K562 (cell line): ENCODE measurements at regions not wholly inside any gene's neighbourhood (a gene's known extent, or its start where the extent isn't known, plus 50 kb on each side); places are given as distances from the start of the nearest gene placed in this dataset.

Experiments used
- HEY1 ChIP-seq: fragments of 250-450 bp; sonication (Bioruptor Pico); IDR thresholded peaks from 2 replicates; pipeline ENCODE4 v1.5.0; 2020; ENCODE audit warnings: mild to moderate bottlenecking, moderate library complexity, borderline replicate concordance
- MCM5 ChIP-seq: fragments of 450-650 bp; IDR thresholded peaks from 2 replicates; pipeline ENCODE4 v1.6.1; 2016; ENCODE audit warnings: low read depth
- MECOM ChIP-seq: fragments of 250-450 bp; sonication (Bioruptor Pico); IDR thresholded peaks from 2 replicates; pipeline ENCODE4 v1.8.0; 2022; ENCODE audit warnings: inconsistent platforms
- MIER1 ChIP-seq: fragments of 450-650 bp; IDR thresholded peaks from 2 replicates; pipeline ENCODE4 v1.6.1; 2016; ENCODE audit warnings: antibody characterized with exemption, mild to moderate bottlenecking, low read depth
- MTA3 ChIP-seq: fragments of 450-650 bp; formaldehyde crosslinking; IDR thresholded peaks from 2 replicates; pipeline ENCODE4 v1.6.1; 2017; ENCODE audit warnings: mild to moderate bottlenecking, borderline replicate concordance
- NFXL1 ChIP-seq: fragments of 450-650 bp; formaldehyde crosslinking; IDR thresholded peaks from 2 replicates; pipeline ENCODE4 v1.4.0; 2021; ENCODE audit warnings: mild to moderate bottlenecking
- NR1H2 ChIP-seq: sonication (generic); formaldehyde crosslinking; IDR thresholded peaks from 2 replicates; pipeline ENCODE4 v1.4.0; 2020; ENCODE audit warnings: mild to moderate bottlenecking, missing genetic modification reagents
- NRF1 ChIP-seq, 2 experiments: fragments of 450-650 bp; IDR thresholded peaks in 1 of 2; conservative IDR thresholded peaks in 1 of 2; 2 replicates each; pipeline ENCODE4 v1.6.1; 2014; ENCODE audit warnings: mild to moderate bottlenecking in 2 of 2
- POLR3A ChIP-seq: IDR thresholded peaks from 2 replicates; pipeline ENCODE4 v1.6.1; 2011; ENCODE audit warnings: borderline replicate concordance, mild to moderate bottlenecking, moderate library complexity; ENCODE audit not compliant: insufficient read length, insufficient read depth; ENCODE audit errors: extremely low read depth
- RBM25 ChIP-seq: fragments of 200-400 bp; formaldehyde crosslinking; IDR thresholded peaks from 2 replicates; pipeline ENCODE4 v1.6.1; 2018; ENCODE audit warnings: low read length, low read depth, moderate library complexity; ENCODE audit not compliant: severe bottlenecking
- SIX5 ChIP-seq, 2 experiments: IDR thresholded peaks; 2 replicates each; pipeline ENCODE4 v1.6.1; 2011; ENCODE audit warnings: low read length in 2 of 2, borderline replicate concordance in 1 of 2, low read depth in 1 of 2, mild to moderate bottlenecking in 1 of 2, moderate library complexity in 1 of 2; ENCODE audit not compliant: insufficient read depth in 1 of 2
- SLC30A9 ChIP-seq: fragments of 250-450 bp; sonication (Bioruptor Pico); IDR thresholded peaks from 2 replicates; pipeline ENCODE4 v1.8.0; 2022; ENCODE audit warnings: mild to moderate bottlenecking, moderate library complexity
- SMARCA5 ChIP-seq: fragments of 450-650 bp; IDR thresholded peaks from 2 replicates; pipeline ENCODE4 v1.6.1; 2016
- SOX6 ChIP-seq: fragments of 450-650 bp; IDR thresholded peaks from 2 replicates; pipeline ENCODE4 v1.6.1; 2014; ENCODE audit warnings: mild to moderate bottlenecking
- TAL1 ChIP-seq: fragments of 450-650 bp; IDR thresholded peaks from 2 replicates; pipeline ENCODE4 v1.6.1; 2016; ENCODE audit warnings: mild to moderate bottlenecking
- TFAM ChIP-seq: fragments of 250-450 bp; sonication (Bioruptor Pico); conservative IDR thresholded peaks from 2 replicates; pipeline ENCODE4 v1.5.0; 2021; ENCODE audit warnings: mild to moderate bottlenecking, moderate library complexity
- TRIM28 ChIP-seq: fragments of 450-650 bp; IDR thresholded peaks from 2 replicates; pipeline ENCODE4 v1.6.1; 2017
- ZNF23 ChIP-seq: fragments of 250-450 bp; sonication (Bioruptor Pico); IDR thresholded peaks from 2 replicates; pipeline ENCODE4 v1.4.0; 2020; ENCODE audit warnings: mild to moderate bottlenecking
- ZNF583 ChIP-seq: fragments of 250-450 bp; sonication (Bioruptor Pico); IDR thresholded peaks from 2 replicates; pipeline ENCODE4 v1.4.0; 2020
- ZNF76 ChIP-seq: fragments of 250-450 bp; sonication (Bioruptor Pico); IDR thresholded peaks from 2 replicates; pipeline ENCODE4 v1.4.0; 2020; ENCODE audit warnings: mild to moderate bottlenecking, moderate library complexity, borderline replicate concordance
- TF ChIP-seq, protein P1 (sequence below): sonication (generic); formaldehyde crosslinking; IDR thresholded peaks from 2 replicates; pipeline ENCODE4 v1.8.1; 2023; ENCODE audit warnings: mild to moderate bottlenecking, missing genetic modification reagents, moderate library complexity
- TF ChIP-seq, protein P2 (sequence below): fragments of 450-650 bp; IDR thresholded peaks from 2 replicates; pipeline ENCODE4 v1.6.1; 2016
- TF ChIP-seq, protein P3 (sequence below): sonication (generic); formaldehyde crosslinking; IDR thresholded peaks from 2 replicates; pipeline ENCODE4 v1.8.1; 2023; ENCODE audit warnings: mild to moderate bottlenecking, missing genetic modification reagents

DNA sequence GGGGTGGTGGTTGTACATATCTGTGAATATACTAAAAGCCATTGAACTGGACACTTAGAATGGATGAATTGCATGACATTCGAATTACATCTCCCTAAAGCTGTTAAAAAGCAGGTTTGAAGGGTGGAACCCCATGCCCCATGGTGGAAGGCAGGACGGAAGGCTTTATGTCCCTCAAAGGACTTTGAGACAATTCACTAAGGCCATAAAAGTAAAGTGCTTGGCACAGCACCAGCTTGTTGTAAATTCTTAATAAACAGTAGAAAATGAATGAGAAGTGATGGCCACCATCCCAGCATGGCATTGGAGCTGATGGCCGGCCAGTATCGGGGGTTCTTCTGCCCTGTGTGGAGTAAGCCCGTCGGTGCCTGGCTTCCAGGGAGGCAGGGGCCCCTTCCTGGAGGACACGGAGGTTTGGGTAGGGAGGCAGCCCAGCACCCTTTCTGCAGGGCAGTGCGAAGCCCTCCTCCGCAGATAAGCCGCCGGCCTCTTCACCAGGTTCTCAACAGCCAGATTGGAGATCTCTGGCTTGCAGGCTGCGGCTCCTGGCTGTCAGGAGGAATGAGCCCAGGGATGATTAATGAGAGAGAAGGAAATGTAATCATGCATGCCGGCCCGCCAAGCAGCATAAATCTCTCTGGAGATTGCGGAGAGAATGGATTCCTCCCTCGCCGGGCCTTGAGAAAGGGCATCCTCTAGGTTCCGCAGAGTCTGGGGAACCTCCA, 346.9 kb downstream of the FOXL1 start (continued):
- peak; percentile 27; the same call in 1 of the 2 replicates for TF ChIP-seq SOX6
- TF ChIP-seq NR1H2 (CRISPR knock-in tag) = no peak
- no peak for TF ChIP-seq SIX5 (IDR thresholded peaks at IDR 0.05; ENCODE audit: borderline replicate concordance in 1 of 2, insufficient read depth in 1 of 2, low read depth in 1 of 2, low read length in 2 of 2)
- TF ChIP-seq POLR3A = no peak
- TF ChIP-seq, protein P1, sequence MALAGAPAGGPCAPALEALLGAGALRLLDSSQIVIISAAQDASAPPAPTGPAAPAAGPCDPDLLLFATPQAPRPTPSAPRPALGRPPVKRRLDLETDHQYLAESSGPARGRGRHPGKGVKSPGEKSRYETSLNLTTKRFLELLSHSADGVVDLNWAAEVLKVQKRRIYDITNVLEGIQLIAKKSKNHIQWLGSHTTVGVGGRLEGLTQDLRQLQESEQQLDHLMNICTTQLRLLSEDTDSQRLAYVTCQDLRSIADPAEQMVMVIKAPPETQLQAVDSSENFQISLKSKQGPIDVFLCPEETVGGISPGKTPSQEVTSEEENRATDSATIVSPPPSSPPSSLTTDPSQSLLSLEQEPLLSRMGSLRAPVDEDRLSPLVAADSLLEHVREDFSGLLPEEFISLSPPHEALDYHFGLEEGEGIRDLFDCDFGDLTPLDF (CRISPR knock-in tag) = no peak
- no peak for TF ChIP-seq MECOM
- TF ChIP-seq RBM25 = no peak
- no peak for TF ChIP-seq ZNF76 (CRISPR knock-in tag)
- TF ChIP-seq, protein P2, sequence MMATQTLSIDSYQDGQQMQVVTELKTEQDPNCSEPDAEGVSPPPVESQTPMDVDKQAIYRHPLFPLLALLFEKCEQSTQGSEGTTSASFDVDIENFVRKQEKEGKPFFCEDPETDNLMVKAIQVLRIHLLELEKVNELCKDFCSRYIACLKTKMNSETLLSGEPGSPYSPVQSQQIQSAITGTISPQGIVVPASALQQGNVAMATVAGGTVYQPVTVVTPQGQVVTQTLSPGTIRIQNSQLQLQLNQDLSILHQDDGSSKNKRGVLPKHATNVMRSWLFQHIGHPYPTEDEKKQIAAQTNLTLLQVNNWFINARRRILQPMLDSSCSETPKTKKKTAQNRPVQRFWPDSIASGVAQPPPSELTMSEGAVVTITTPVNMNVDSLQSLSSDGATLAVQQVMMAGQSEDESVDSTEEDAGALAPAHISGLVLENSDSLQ = peak; percentile 95
- TF ChIP-seq HEY1 (CRISPR knock-in tag) = no peak
- no peak for TF ChIP-seq MCM5
- no peak for TF ChIP-seq TRIM28
- no peak for TF ChIP-seq ZNF23 (CRISPR knock-in tag)
- TF ChIP-seq TFAM (CRISPR knock-in tag) = no peak
- TF ChIP-seq MTA3 = no peak
- TF ChIP-seq, protein P3, sequence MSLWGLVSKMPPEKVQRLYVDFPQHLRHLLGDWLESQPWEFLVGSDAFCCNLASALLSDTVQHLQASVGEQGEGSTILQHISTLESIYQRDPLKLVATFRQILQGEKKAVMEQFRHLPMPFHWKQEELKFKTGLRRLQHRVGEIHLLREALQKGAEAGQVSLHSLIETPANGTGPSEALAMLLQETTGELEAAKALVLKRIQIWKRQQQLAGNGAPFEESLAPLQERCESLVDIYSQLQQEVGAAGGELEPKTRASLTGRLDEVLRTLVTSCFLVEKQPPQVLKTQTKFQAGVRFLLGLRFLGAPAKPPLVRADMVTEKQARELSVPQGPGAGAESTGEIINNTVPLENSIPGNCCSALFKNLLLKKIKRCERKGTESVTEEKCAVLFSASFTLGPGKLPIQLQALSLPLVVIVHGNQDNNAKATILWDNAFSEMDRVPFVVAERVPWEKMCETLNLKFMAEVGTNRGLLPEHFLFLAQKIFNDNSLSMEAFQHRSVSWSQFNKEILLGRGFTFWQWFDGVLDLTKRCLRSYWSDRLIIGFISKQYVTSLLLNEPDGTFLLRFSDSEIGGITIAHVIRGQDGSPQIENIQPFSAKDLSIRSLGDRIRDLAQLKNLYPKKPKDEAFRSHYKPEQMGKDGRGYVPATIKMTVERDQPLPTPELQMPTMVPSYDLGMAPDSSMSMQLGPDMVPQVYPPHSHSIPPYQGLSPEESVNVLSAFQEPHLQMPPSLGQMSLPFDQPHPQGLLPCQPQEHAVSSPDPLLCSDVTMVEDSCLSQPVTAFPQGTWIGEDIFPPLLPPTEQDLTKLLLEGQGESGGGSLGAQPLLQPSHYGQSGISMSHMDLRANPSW (CRISPR knock-in tag) = no peak
- peak; percentile 25; the same call in 1 of the 2 replicates for TF ChIP-seq TAL1
- TF ChIP-seq SMARCA5 = no peak
- TF ChIP-seq NFXL1 (CRISPR knock-in tag) = no peak
- TF ChIP-seq MIER1 = no peak
- TF ChIP-seq NRF1 (conservative IDR thresholded peaks at IDR 0.05 in 1 of 2, IDR thresholded peaks at IDR 0.05 in 1 of 2) = no peak
- no peak for TF ChIP-seq ZNF583 (CRISPR knock-in tag)
- TF ChIP-seq SLC30A9 (CRISPR knock-in tag) = no peak
